DND-41 (cell line): ENCODE measurements at regions not wholly inside any gene's neighbourhood (a gene's known extent, or its start where the extent isn't known, plus 50 kb on each side); places are given as distances from the start of the nearest gene placed in this dataset.
A peak's percentile ranks its signal among the peaks of the same experiment; 100 is the strongest.

Experiments
- ATAC-seq: fragments of 200-7000 bp; cut with Tn5 transposase; 3 replicates; pipeline ENCODE4 v1.9.1; 2021; ENCODE audit warnings: low read depth; ENCODE audit not compliant: insufficient read depth
- DNase-seq: peaks from one replicate; pipeline ENCODE4 v3.0.0-alpha.2; 2020
- H2AFZ ChIP-seq: 2 replicates; pipeline ENCODE4 v1.6.0; 2012; ENCODE audit warnings: low read depth, low read length
- H3K27ac ChIP-seq: 2 replicates; pipeline ENCODE4 v1.5.1; 2012; ENCODE audit warnings: low read length, inconsistent platforms
- H3K27me3 ChIP-seq: fragments of 200-600 bp; sonication (generic); 2 replicates; pipeline ENCODE4 v1.6.0; 2012; ENCODE audit warnings: low read length, mild to moderate bottlenecking, inconsistent platforms; ENCODE audit not compliant: insufficient read depth, poor library complexity
- H3K36me3 ChIP-seq: 2 replicates; pipeline ENCODE4 v1.5.1; 2012; ENCODE audit warnings: low read length, inconsistent platforms; ENCODE audit not compliant: insufficient read depth
- H3K4me1 ChIP-seq: 2 replicates; pipeline ENCODE4 v1.5.1; 2012; ENCODE audit warnings: mild to moderate bottlenecking, low read length; ENCODE audit not compliant: insufficient read depth
- H3K4me2 ChIP-seq: 2 replicates; pipeline ENCODE4 v1.6.0; 2012; ENCODE audit warnings: mild to moderate bottlenecking, moderate library complexity, low read length, inconsistent platforms; ENCODE audit not compliant: insufficient read depth
- H3K4me3 ChIP-seq, 2 experiments: fragments of 200-600 bp in 1 of 2; shearing (Covaris generic) in 1 of 2; 2 replicates each; pipeline ENCODE4 v1.5.1; 2012 to 2016; ENCODE audit warnings: inconsistent platforms in 2 of 2, low read length in 2 of 2, mild to moderate bottlenecking in 2 of 2, low read depth in 1 of 2, moderate library complexity in 1 of 2
- H3K79me2 ChIP-seq: 2 replicates; pipeline ENCODE4 v1.6.0; 2012; ENCODE audit warnings: low read length, inconsistent platforms; ENCODE audit not compliant: insufficient read depth
- H3K9ac ChIP-seq: 2 replicates; pipeline ENCODE4 v1.6.0; 2012; ENCODE audit warnings: low read depth, mild to moderate bottlenecking, inconsistent platforms, low read length, moderate library complexity
- H3K9me3 ChIP-seq: 2 replicates; pipeline ENCODE4 v1.5.1; 2012; ENCODE audit warnings: low read length, moderate library complexity, mild to moderate bottlenecking, inconsistent platforms; ENCODE audit not compliant: insufficient read depth, severe bottlenecking
- H4K20me1 ChIP-seq: 2 replicates; pipeline ENCODE4 v1.6.0; 2012; ENCODE audit warnings: low read length; ENCODE audit not compliant: insufficient read depth
- CTCF ChIP-seq: IDR thresholded peaks from 2 replicates; pipeline ENCODE4 v1.5.1; 2012; ENCODE audit warnings: borderline replicate concordance, low read length, moderate library complexity, mild to moderate bottlenecking; ENCODE audit not compliant: poor library complexity, severe bottlenecking; ENCODE audit errors: extremely low read depth
- EZH2 ChIP-seq: IDR thresholded peaks from 3 replicates; pipeline ENCODE4 v1.6.1; 2012; ENCODE audit warnings: borderline replicate concordance, low read depth, mild to moderate bottlenecking, moderate library complexity, low read length, inconsistent platforms; ENCODE audit not compliant: severe bottlenecking

GRCh38 chr12:86513226-86513625 lies 257.0 kb upstream of the MGAT4C start:
- H2AFZ ChIP-seq, result peak overlapping the region; percentile 38
- TF ChIP-seq CTCF (no peak), EZH2 (no peak)
- no peak for DNase-seq

GRCh38 chr12:86496595-86496994 lies 240.4 kb upstream of the MGAT4C start:
- no peaks in the 10 kb centered on the region for H3K79me2 ChIP-seq

More at GRCh38 chr12:86513226-86513625, 257.0 kb upstream of the MGAT4C start:
- H4K20me1 ChIP-seq, result no peaks in the 10 kb centered on the region
- peaks cover 18% of the 10 kb centered on the region for H3K4me1 ChIP-seq
- peak overlapping the region in 1 of 2 experiments; percentile 22; a peak in 1 of 4 replicates for H3K4me3 ChIP-seq
- peak overlapping the region; percentile 50 for H3K4me2 ChIP-seq
- H3K9me3 ChIP-seq, result no peaks in the 10 kb centered on the region
- peak overlapping the region; percentile 22; the same call in 1 of the 2 replicates for H3K9ac ChIP-seq
- ATAC-seq, result no peak
- H3K36me3 ChIP-seq, result no peaks in the 10 kb centered on the region
- H3K79me2 ChIP-seq, result no peaks in the 10 kb centered on the region
- no peaks in the 10 kb centered on the region for H3K27me3 ChIP-seq
- peak overlapping the region; percentile 67 for H3K27ac ChIP-seq

GRCh38 chr12:86484473-86484872 lies 228.3 kb upstream of the MGAT4C start:
- Histone ChIP-seq H3K4me1 (no peaks in the 10 kb centered on the region), H3K9ac (no peak overlapping the region), H3K27me3 (no peaks in the 10 kb centered on the region), H3K79me2 (no peaks in the 10 kb centered on the region), H2AFZ (no peak overlapping the region), H3K4me2 (no peak overlapping the region), H3K27ac (no peak overlapping the region), H3K36me3 (no peaks in the 10 kb centered on the region), H3K9me3 (peaks cover 4% of the 10 kb centered on the region), H4K20me1 (no peaks in the 10 kb centered on the region), H3K4me3 (no peak overlapping the region)
- no peak for TF ChIP-seq EZH2
- TF ChIP-seq CTCF, result no peak
- DNase-seq, result no peak
- ATAC-seq, result no peak

More at GRCh38 chr12:86496595-86496994, 240.4 kb upstream of the MGAT4C start:
- no peak for DNase-seq
- no peaks in the 10 kb centered on the region for H3K4me1 ChIP-seq
- no peak overlapping the region for H3K4me2 ChIP-seq
- H3K36me3 ChIP-seq, result no peaks in the 10 kb centered on the region
- no peak overlapping the region for H3K9ac ChIP-seq
- no peak overlapping the region for H2AFZ ChIP-seq
- H3K4me3 ChIP-seq, result no peak overlapping the region
- no peak overlapping the region for H3K27ac ChIP-seq
- no peaks in the 10 kb centered on the region for H4K20me1 ChIP-seq
- H3K27me3 ChIP-seq, result no peaks in the 10 kb centered on the region
- H3K9me3 ChIP-seq, result no peaks in the 10 kb centered on the region
- ATAC-seq, result no peak
- TF ChIP-seq EZH2 (no peak), CTCF (no peak)

GRCh38 chr12:86473231-86473630 lies 217.0 kb upstream of the MGAT4C start:
- Histone ChIP-seq H3K4me3 (no peak overlapping the region), H2AFZ (no peak overlapping the region), H4K20me1 (no peaks in the 10 kb centered on the region), H3K36me3 (no peaks in the 10 kb centered on the region), H3K27ac (no peak overlapping the region), H3K4me2 (no peak overlapping the region), H3K9ac (no peak overlapping the region), H3K9me3 (no peaks in the 10 kb centered on the region), H3K4me1 (no peaks in the 10 kb centered on the region), H3K79me2 (no peaks in the 10 kb centered on the region), H3K27me3 (no peaks in the 10 kb centered on the region)
- DNase-seq, result no peak
- TF ChIP-seq EZH2 (no peak), CTCF (no peak)
- no peak for ATAC-seq
